SK-N-SH (cell line): ENCODE measurements at regions not wholly inside any gene's neighbourhood (a gene's known extent, or its start where the extent isn't known, plus 50 kb on each side); places are given as distances from the start of the nearest gene placed in this dataset.

Experiments used
- CTCF ChIA-PET: fragments of 300-600, 350-600 bp; formaldehyde crosslinking; extraction: SDS; loops from one replicate; lab custom pipeline; 2021; lab: Yijun Ruan, JAX
- POLR2A ChIA-PET: fragments of 350-600 bp; sonication (Branson Sonifier 250); formaldehyde crosslinking; extraction: SDS; loops from one replicate; lab custom pipeline; 2020; ENCODE audit warnings: antibody characterized with exemption, inconsistent platforms; lab: Yijun Ruan, JAX
- DNase-seq: peaks from one replicate; pipeline ENCODE4 v3.0.0; 2012
- H2AFZ ChIP-seq: fragments of 200-600 bp; sonication (generic); 2 replicates; pipeline ENCODE4 v1.8.1; 2016; ENCODE audit warnings: antibody characterized with exemption, mild to moderate bottlenecking, low read depth
- H3F3A ChIP-seq: fragments of 200-600 bp; sonication (generic); replicated peaks from 2 replicates; pipeline ENCODE3; 2016; ENCODE audit warnings: antibody characterized with exemption, mild to moderate bottlenecking; ENCODE audit not compliant: insufficient read depth
- H3K27ac ChIP-seq, 2 experiments: fragments of 200-500 bp in 1 of 2; fragments of 200-600 bp in 1 of 2; sonication (Bioruptor generic) in 1 of 2; sonication (generic), shearing (Covaris generic) in 1 of 2; 2 replicates each; pipeline versions ENCODE4 v1.5.1 to v1.6.1; 2014 to 2016; ENCODE audit warnings: low read depth in 2 of 2, inconsistent platforms in 1 of 2, low read length in 1 of 2, mild to moderate bottlenecking in 1 of 2, mixed read lengths in 1 of 2
- H3K27me3 ChIP-seq: fragments of 200-600 bp; sonication (generic), shearing (Covaris generic); 2 replicates; pipeline ENCODE4 v1.6.1; 2016; ENCODE audit warnings: mixed run types; ENCODE audit not compliant: insufficient read depth
- H3K36me3 ChIP-seq, 2 experiments: fragments of 200-500 bp in 1 of 2; fragments of 200-600 bp in 1 of 2; sonication (Bioruptor generic) in 1 of 2; sonication (generic) in 1 of 2; replicated peaks in 1 of 2; 2 replicates each; pipeline versions ENCODE3 to v1.5.1; 2014 to 2016; ENCODE audit warnings: low read length in 1 of 2, mild to moderate bottlenecking in 1 of 2; ENCODE audit not compliant: insufficient read depth in 2 of 2, control insufficient read depth in 1 of 2
- H3K4me1 ChIP-seq, 2 experiments: fragments of 200-500 bp in 1 of 2; fragments of 200-600 bp in 1 of 2; sonication (Bioruptor generic) in 1 of 2; sonication (generic), shearing (Covaris generic) in 1 of 2; 2 replicates each; pipeline versions ENCODE4 v1.5.1 to v1.6.1; 2014 to 2016; ENCODE audit warnings: low read depth in 1 of 2, low read length in 1 of 2, mixed run types in 1 of 2; ENCODE audit not compliant: insufficient read depth in 2 of 2, control insufficient read depth in 1 of 2
- H3K4me2 ChIP-seq: fragments of 200-600 bp; sonication (generic), shearing (Covaris generic); 2 replicates; pipeline ENCODE4 v1.6.1; 2017; ENCODE audit warnings: mixed run types
- H3K4me3 ChIP-seq, 2 experiments: fragments of 200-500 bp in 1 of 2; fragments of 200-600 bp in 1 of 2; sonication (Bioruptor generic) in 1 of 2; sonication (generic), shearing (Covaris generic) in 1 of 2; 2 replicates each; pipeline versions ENCODE4 v1.5.1 to v1.8.1; 2014 to 2016; ENCODE audit warnings: low read depth in 2 of 2, inconsistent platforms in 1 of 2, low read length in 1 of 2, mild to moderate bottlenecking in 1 of 2, mixed read lengths in 1 of 2, moderate library complexity in 1 of 2
- H3K79me2 ChIP-seq: fragments of 200-600 bp; sonication (generic); 2 replicates; pipeline ENCODE4 v1.8.1; 2017; ENCODE audit warnings: mild to moderate bottlenecking; ENCODE audit not compliant: insufficient read depth
- H3K9ac ChIP-seq: fragments of 200-600 bp; sonication (generic); 2 replicates; pipeline ENCODE4 v1.6.1; 2017; ENCODE audit warnings: mixed run types
- H3K9me2 ChIP-seq: fragments of 200-600 bp; sonication (generic); 2 replicates; pipeline ENCODE4 v1.6.1; 2017; ENCODE audit warnings: mixed run types
- H3K9me3 ChIP-seq: fragments of 200-600 bp; sonication (generic); 2 replicates; pipeline ENCODE4 v1.6.1; 2017; ENCODE audit warnings: mixed run types, mild to moderate bottlenecking, moderate library complexity
- H4K20me1 ChIP-seq: fragments of 200-600 bp; sonication (generic); 2 replicates; pipeline ENCODE4 v1.6.1; 2017; ENCODE audit warnings: mild to moderate bottlenecking, mixed run types; ENCODE audit not compliant: insufficient read depth
- CHD2 ChIP-seq: fragments of 150-350 bp; IDR thresholded peaks from 2 replicates; pipeline ENCODE4 v1.6.1; 2018; ENCODE audit warnings: low read length; ENCODE audit not compliant: partially characterized antibody
- ELF1 ChIP-seq: IDR thresholded peaks from 2 replicates; pipeline ENCODE4 v1.4.0; 2012
- EZH2phosphoT487 ChIP-seq: fragments of 200-600 bp; sonication (generic); IDR thresholded peaks from 2 replicates; pipeline ENCODE4 v1.6.1; 2017; ENCODE audit warnings: low read depth, mixed run types, mild to moderate bottlenecking, antibody characterized with exemption, moderate library complexity, borderline replicate concordance
- GABPA ChIP-seq: IDR thresholded peaks from 2 replicates; pipeline ENCODE4 v1.4.0; 2012; ENCODE audit warnings: low read depth, mild to moderate bottlenecking
- JUND ChIP-seq: IDR thresholded peaks from 2 replicates; pipeline ENCODE4 v1.4.0; 2012
- MEF2A ChIP-seq: IDR thresholded peaks from 2 replicates; pipeline ENCODE4 v1.4.0; 2012; ENCODE audit warnings: low read depth, borderline replicate concordance
- MXI1 ChIP-seq: IDR thresholded peaks from 2 replicates; pipeline ENCODE4 v1.6.1; 2012; ENCODE audit warnings: mild to moderate bottlenecking, low read depth, low read length, improper control_type of control experiment
- NFIC ChIP-seq: IDR thresholded peaks from 2 replicates; pipeline ENCODE4 v1.4.0; 2012; ENCODE audit warnings: borderline replicate concordance
- NRF1 ChIP-seq: IDR thresholded peaks from 2 replicates; pipeline ENCODE4 v1.6.1; 2012; ENCODE audit warnings: low read depth, mild to moderate bottlenecking, low read length
- POLR2AphosphoS5 ChIP-seq: IDR thresholded peaks from 2 replicates; pipeline ENCODE4 v1.6.1; 2012; ENCODE audit warnings: low read depth, low read length
- RAD21 ChIP-seq: IDR thresholded peaks from 2 replicates; pipeline ENCODE4 v1.6.1; 2012; ENCODE audit warnings: mild to moderate bottlenecking, low read length
- RXRA ChIP-seq: IDR thresholded peaks from 2 replicates; pipeline ENCODE4 v1.4.0; 2012; ENCODE audit warnings: low read depth, mild to moderate bottlenecking, borderline replicate concordance
- YY1 ChIP-seq: IDR thresholded peaks from 2 replicates; pipeline ENCODE4 v1.4.0; 2012; ENCODE audit warnings: low read depth, mild to moderate bottlenecking
- WGBS: methylation state at CpG from one replicate; pipeline ENCODE4 v1.1.6; 2017; ENCODE audit warnings: low lambda C conversion rate; 5-methylcytosine and 5-hydroxymethylcytosine counted together
- TF ChIP-seq, protein P1 (sequence below): IDR thresholded peaks from 2 replicates; pipeline ENCODE4 v1.4.0; 2012; ENCODE audit warnings: low read depth
- TF ChIP-seq, protein P2 (sequence below): IDR thresholded peaks from 2 replicates; pipeline ENCODE4; 2012
- TF ChIP-seq, protein P3 (sequence below): fragments of 150-350 bp; IDR thresholded peaks from 2 replicates; pipeline ENCODE4 v1.6.1; 2017; ENCODE audit warnings: antibody characterized with exemption, low read length, low read depth, borderline replicate concordance
- TF ChIP-seq, protein P4 (sequence below): fragments of 200-600 bp; sonication (generic); IDR thresholded peaks from 2 replicates; pipeline ENCODE4 v1.6.1; 2017; ENCODE audit warnings: antibody characterized with exemption, mild to moderate bottlenecking, moderate library complexity

DNA sequence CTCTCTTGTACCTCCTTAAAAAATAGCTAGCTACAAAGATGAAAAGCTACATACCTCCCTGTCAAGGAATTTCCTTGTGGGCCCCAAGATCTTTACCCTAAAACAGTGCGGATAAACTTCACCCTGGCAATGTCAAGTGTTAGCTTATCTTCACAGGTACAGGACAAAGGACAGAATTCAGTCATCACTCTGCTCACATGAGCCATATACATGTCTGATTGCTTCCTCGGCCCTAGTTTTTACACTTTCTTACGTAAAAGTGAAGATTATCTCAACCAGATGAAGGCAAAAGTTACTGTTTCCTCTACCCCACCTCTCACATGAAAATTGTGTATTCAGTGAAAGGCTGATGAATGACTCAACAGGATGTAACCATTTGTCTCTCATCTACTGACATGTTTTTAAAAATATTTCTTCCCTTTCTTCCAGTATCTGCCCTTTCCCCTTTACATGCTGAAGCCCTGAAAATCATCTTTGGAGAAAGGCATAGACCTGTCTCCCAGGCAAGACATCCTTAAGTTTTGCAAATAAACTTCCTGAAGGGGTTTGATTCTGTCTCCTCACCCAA is 890.1 kb downstream of the GALC start:
- Histone ChIP-seq H3K36me3 (no peaks in the 10 kb centered on the region), H4K20me1 (no peaks in the 10 kb centered on the region), H3K79me2 (no peaks in the 10 kb centered on the region), H2AFZ (no peak overlapping the region), H3K4me3 (no peak overlapping the region), H3K27me3 (no peaks in the 10 kb centered on the region), H3F3A (no peaks in the 10 kb centered on the region), H3K9me3 (no peaks in the 10 kb centered on the region), H3K9me2 (no peaks in the 10 kb centered on the region)
- DNase-seq: no peak
- ChIA-PET POLR2A (no interaction called here), CTCF (interaction anchor here (0.6 kb wide), 1 partner anchor 513 kb away, joined by 3 read pairs; no protein-coding TSS in a partner anchor)
- WGBS: 10% methylated on average over 3 of the region's 3 CpGs
- no peak for TF ChIP-seq RAD21
- TF ChIP-seq MEF2A: no peak
- TF ChIP-seq, protein P1, sequence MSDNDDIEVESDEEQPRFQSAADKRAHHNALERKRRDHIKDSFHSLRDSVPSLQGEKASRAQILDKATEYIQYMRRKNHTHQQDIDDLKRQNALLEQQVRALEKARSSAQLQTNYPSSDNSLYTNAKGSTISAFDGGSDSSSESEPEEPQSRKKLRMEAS: no peak
- TF ChIP-seq, all 33 proteins: peak for 0
- H3K4me2 ChIP-seq: no peak overlapping the region
- H3K4me1 ChIP-seq: no peaks in the 10 kb centered on the region
- H3K9ac ChIP-seq: no peak overlapping the region
- H3K27ac ChIP-seq: no peak overlapping the region

DNA sequence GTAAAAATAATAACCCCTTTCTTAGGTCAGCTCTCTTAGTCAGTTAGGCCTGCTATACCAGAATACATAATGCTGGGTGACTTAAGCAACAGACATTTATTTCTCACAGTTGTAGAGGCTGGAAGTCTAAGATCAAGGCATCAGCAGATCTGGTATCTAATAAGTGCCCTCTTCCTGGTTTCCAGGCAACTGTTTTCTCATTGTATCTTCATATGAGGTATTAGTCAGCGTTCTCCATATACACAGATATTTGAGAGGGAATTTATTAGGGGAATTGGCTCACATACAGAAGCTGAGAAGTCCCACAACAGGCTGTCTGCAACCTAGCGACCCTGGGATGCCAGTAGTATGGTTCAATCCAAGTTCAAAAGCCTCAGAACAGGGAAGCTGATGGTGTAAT is 896.0 kb downstream of the GALC start:
- no peak for DNase-seq
- Histone ChIP-seq H3K79me2 (no peaks in the 10 kb centered on the region), H3K9ac (no peak overlapping the region), H3K4me3 (no peak overlapping the region), H3K4me2 (no peak overlapping the region), H4K20me1 (no peaks in the 10 kb centered on the region), H3K27me3 (no peaks in the 10 kb centered on the region), H3K9me3 (no peaks in the 10 kb centered on the region), H3K9me2 (no peaks in the 10 kb centered on the region), H2AFZ (no peak overlapping the region), H3K4me1 (no peaks in the 10 kb centered on the region), H3F3A (no peaks in the 10 kb centered on the region), H3K36me3 (no peaks in the 10 kb centered on the region), H3K27ac (no peak overlapping the region)
- WGBS: 0% methylated on average over 2 of the region's 2 CpGs
- POLR2A ChIA-PET: no interaction called here
- CTCF ChIA-PET: no interaction called here
- no peak for TF ChIP-seq YY1
- TF ChIP-seq, protein P2, sequence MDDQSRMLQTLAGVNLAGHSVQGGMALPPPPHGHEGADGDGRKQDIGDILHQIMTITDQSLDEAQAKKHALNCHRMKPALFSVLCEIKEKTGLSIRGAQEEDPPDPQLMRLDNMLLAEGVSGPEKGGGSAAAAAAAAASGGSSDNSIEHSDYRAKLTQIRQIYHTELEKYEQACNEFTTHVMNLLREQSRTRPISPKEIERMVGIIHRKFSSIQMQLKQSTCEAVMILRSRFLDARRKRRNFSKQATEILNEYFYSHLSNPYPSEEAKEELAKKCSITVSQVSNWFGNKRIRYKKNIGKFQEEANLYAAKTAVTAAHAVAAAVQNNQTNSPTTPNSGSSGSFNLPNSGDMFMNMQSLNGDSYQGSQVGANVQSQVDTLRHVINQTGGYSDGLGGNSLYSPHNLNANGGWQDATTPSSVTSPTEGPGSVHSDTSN: no peak
- TF ChIP-seq, protein P3, sequence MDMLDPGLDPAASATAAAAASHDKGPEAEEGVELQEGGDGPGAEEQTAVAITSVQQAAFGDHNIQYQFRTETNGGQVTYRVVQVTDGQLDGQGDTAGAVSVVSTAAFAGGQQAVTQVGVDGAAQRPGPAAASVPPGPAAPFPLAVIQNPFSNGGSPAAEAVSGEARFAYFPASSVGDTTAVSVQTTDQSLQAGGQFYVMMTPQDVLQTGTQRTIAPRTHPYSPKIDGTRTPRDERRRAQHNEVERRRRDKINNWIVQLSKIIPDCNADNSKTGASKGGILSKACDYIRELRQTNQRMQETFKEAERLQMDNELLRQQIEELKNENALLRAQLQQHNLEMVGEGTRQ: no peak

DNA sequence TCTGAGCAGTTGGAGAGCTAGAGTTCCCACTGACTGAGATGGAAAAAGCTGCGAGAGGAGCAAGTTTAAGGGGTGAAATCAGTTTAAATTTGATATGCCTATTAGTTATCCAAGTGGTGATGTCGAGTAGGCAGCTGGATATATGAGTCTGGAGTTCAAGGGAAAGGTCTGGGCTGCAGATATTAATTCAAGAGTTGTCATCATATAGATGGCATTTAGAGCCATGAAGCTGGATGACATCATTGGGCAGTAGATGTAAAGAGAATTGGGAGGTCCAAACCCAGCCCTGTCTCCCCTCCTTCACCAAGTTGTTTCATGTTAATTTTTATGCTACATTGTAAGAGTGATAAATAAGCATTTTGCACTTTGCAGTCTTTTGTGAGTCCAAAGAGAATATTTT is 898.1 kb downstream of the GALC start:
- no peak overlapping the region for H2AFZ ChIP-seq
- ChIA-PET CTCF (no interaction called here), POLR2A (no interaction called here)
- no peaks in the 10 kb centered on the region for H3K9me2 ChIP-seq
- H3K79me2 ChIP-seq: no peaks in the 10 kb centered on the region
- H3F3A ChIP-seq: no peaks in the 10 kb centered on the region
- H3K4me2 ChIP-seq: no peak overlapping the region
- no peak overlapping the region for H3K4me3 ChIP-seq
- H4K20me1 ChIP-seq: no peaks in the 10 kb centered on the region
- WGBS: 0% methylated on average over 2 of the region's 2 CpGs
- H3K9me3 ChIP-seq: no peaks in the 10 kb centered on the region
- TF ChIP-seq MXI1 (no peak), RXRA (no peak), POLR2AphosphoS5 (no peak), CHD2 (no peak), NFIC (no peak), EZH2phosphoT487 (no peak), JUND (no peak), NRF1 (no peak), GABPA (no peak), ELF1 (no peak)
- TF ChIP-seq, protein P4, sequence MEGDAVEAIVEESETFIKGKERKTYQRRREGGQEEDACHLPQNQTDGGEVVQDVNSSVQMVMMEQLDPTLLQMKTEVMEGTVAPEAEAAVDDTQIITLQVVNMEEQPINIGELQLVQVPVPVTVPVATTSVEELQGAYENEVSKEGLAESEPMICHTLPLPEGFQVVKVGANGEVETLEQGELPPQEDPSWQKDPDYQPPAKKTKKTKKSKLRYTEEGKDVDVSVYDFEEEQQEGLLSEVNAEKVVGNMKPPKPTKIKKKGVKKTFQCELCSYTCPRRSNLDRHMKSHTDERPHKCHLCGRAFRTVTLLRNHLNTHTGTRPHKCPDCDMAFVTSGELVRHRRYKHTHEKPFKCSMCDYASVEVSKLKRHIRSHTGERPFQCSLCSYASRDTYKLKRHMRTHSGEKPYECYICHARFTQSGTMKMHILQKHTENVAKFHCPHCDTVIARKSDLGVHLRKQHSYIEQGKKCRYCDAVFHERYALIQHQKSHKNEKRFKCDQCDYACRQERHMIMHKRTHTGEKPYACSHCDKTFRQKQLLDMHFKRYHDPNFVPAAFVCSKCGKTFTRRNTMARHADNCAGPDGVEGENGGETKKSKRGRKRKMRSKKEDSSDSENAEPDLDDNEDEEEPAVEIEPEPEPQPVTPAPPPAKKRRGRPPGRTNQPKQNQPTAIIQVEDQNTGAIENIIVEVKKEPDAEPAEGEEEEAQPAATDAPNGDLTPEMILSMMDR: no peak
- TF ChIP-seq, protein P2: no peak
- TF ChIP-seq, protein P1: no peak
- no peak overlapping the region for H3K27ac ChIP-seq
- no peaks in the 10 kb centered on the region for H3K4me1 ChIP-seq
- no peak for DNase-seq
- no peak overlapping the region for H3K9ac ChIP-seq
- no peaks in the 10 kb centered on the region for H3K36me3 ChIP-seq
- H3K27me3 ChIP-seq: no peaks in the 10 kb centered on the region
